ENCODE measurements at regions not wholly inside any gene's neighbourhood (a gene's known extent, or its start where the extent isn't known, plus 50 kb on each side); places are given as distances from the start of the nearest gene placed in this dataset.

DNA sequence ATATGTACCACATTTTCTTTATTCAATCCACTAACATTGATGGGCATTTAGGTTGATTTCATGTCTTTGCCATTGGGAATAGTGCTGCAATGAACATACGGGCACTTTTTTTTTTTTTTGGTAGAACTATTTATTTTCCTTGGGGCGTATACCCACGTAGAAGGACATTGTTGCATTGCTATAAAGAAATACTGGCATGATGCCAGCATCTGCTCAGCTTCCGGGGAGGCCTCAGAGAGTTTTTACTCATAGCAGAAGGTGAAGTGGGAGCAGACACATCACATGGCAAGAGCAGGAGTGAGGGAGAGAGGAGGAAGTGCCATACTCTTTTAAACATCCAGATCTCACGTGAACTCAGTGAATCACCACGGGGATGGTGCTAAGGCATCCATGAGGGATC, 197.0 kb downstream of the SQOR start:
- TF ChIP-seq, protein P1, sequence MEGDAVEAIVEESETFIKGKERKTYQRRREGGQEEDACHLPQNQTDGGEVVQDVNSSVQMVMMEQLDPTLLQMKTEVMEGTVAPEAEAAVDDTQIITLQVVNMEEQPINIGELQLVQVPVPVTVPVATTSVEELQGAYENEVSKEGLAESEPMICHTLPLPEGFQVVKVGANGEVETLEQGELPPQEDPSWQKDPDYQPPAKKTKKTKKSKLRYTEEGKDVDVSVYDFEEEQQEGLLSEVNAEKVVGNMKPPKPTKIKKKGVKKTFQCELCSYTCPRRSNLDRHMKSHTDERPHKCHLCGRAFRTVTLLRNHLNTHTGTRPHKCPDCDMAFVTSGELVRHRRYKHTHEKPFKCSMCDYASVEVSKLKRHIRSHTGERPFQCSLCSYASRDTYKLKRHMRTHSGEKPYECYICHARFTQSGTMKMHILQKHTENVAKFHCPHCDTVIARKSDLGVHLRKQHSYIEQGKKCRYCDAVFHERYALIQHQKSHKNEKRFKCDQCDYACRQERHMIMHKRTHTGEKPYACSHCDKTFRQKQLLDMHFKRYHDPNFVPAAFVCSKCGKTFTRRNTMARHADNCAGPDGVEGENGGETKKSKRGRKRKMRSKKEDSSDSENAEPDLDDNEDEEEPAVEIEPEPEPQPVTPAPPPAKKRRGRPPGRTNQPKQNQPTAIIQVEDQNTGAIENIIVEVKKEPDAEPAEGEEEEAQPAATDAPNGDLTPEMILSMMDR (IDR thresholded peaks at IDR 0.05), result no peak
- TF ChIP-seq POLR2AphosphoS5 (IDR thresholded peaks at IDR 0.05; ENCODE audit: low read depth, low read length), result no peak
